Thoracic aorta (tissue), 2 donors: ENCODE measurements at regions not wholly inside any gene's neighbourhood (a gene's known extent, or its start where the extent isn't known, plus 50 kb on each side); places are given as distances from the start of the nearest gene placed in this dataset.

Source experiments
- ATAC-seq: fragments of 150-250 bp; one replicate; pipeline ENCODE4 v1.8.0; 2017; ENCODE audit warnings: low read depth; ENCODE audit not compliant: insufficient number of reproducible peaks, low FRiP score
- DNase-seq: peaks from one replicate; pipeline ENCODE4 v3.0.0-alpha.2; 2020; ENCODE audit warnings: low spot score
- H3K27ac ChIP-seq, 2 donors: fragments of 200-600 bp; sonication (generic); 1 replicate in 1 of 2; 2 replicates in 1 of 2; pipeline ENCODE4 v1.5.1; 2016; ENCODE audit warnings: mild to moderate bottlenecking in 2 of 2, moderate library complexity in 2 of 2
- H3K27me3 ChIP-seq: fragments of 200-600 bp; sonication (generic); replicated peaks from 2 replicates; pipeline ENCODE4 v1.6.0; 2016; ENCODE audit warnings: mild to moderate bottlenecking; ENCODE audit not compliant: insufficient read depth
- H3K36me3 ChIP-seq: fragments of 200-600 bp; sonication (generic); one replicate; pipeline ENCODE4 v1.5.1; 2016
- H3K4me1 ChIP-seq, 2 donors: fragments of 200-600 bp; sonication (generic); 1 replicate in 1 of 2; 2 replicates in 1 of 2; pipeline versions ENCODE4 v1.5.1 to v1.6.0; 2016; ENCODE audit warnings: low read depth in 2 of 2, mild to moderate bottlenecking in 1 of 2; ENCODE audit not compliant: control insufficient read depth in 1 of 2
- H3K4me3 ChIP-seq: fragments of 200-600 bp; sonication (generic); 2 replicates; pipeline ENCODE4 v1.5.1; 2016; ENCODE audit warnings: mild to moderate bottlenecking
- H3K9me3 ChIP-seq: fragments of 200-600 bp; sonication (generic); 2 replicates; pipeline ENCODE4 v1.5.1; 2016
- CTCF ChIP-seq: fragments of 200-600 bp; sonication (generic); IDR thresholded peaks from one replicate; pipeline ENCODE4 v1.5.1; 2019; ENCODE audit warnings: antibody characterized with exemption

- no peaks in the 10 kb centered on the region for H3K27me3 ChIP-seq
- no peaks in the 10 kb centered on the region for H3K36me3 ChIP-seq
- no peak for DNase-seq
- ATAC-seq = no peak
- no peak overlapping the region for H3K27ac ChIP-seq
- TF ChIP-seq CTCF = no peak
- no peak overlapping the region for H3K4me3 ChIP-seq
- H3K9me3 ChIP-seq = no peaks in the 10 kb centered on the region
- no peaks in the 10 kb centered on the region for H3K4me1 ChIP-seq
Measured at GRCh38 chr11:29842061-29842460, 174.8 kb downstream of the KCNA4 start.

DNA sequence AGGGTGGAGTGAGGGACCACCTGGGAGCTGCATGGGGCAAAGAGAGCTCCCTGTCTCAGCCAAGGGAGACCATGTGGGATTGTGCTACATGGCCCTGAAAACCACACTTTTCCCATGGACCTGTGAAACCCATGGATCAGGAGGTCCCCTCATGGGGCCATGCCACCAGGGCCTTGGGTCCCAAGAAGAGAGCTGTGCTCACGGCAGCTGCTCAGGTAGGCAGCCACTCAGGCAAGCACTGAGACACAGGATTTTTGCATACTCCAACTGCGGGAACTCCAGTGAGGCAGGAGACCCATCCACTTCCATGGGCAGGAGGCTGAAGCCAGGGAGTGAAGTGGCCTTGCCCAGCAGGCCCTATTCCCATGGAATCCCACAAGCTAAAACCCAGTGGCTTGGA is 190.0 kb downstream of the KCNA4 start:
- DNase-seq = no peak
- Histone ChIP-seq H3K36me3 (no peaks in the 10 kb centered on the region), H3K27me3 (no peaks in the 10 kb centered on the region), H3K9me3 (no peaks in the 10 kb centered on the region), H3K4me1 (no peaks in the 10 kb centered on the region), H3K27ac (no peak overlapping the region), H3K4me3 (no peak overlapping the region)
- no peak for ATAC-seq
- TF ChIP-seq CTCF = no peak

DNA sequence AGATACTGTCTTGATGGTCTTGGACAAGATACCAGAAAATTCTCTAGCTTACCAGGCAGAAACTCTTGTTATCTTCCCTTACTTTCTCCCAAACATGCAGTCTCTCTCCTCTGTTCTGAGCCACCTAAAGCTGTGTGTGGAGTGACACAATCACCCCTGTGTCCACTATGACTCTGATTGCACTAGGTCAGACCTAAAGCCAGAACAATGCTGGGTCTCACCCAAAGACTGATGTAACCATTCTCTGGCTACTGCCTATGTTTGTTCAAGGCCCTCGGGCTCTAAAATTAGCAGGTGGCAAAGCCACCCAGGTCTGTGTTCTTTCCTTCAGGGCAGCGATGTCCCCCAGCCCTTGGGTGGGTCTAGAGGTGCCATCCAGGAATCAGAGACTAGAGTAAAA is 200.5 kb downstream of the KCNA4 start:
- Histone ChIP-seq H3K27me3 (no peaks in the 10 kb centered on the region), H3K36me3 (no peaks in the 10 kb centered on the region), H3K4me1 (no peaks in the 10 kb centered on the region), H3K27ac (no peak overlapping the region), H3K9me3 (no peaks in the 10 kb centered on the region), H3K4me3 (no peak overlapping the region)
- no peak for TF ChIP-seq CTCF
- ATAC-seq (no peak), DNase-seq (no peak)

GRCh38 chr11:29809121-29809520 is 207.7 kb downstream of the KCNA4 start:
- ATAC-seq (no peak), DNase-seq (no peak)
- Histone ChIP-seq H3K4me1 (no peaks in the 10 kb centered on the region), H3K27me3 (no peaks in the 10 kb centered on the region), H3K4me3 (no peak overlapping the region), H3K36me3 (no peaks in the 10 kb centered on the region), H3K9me3 (no peaks in the 10 kb centered on the region), H3K27ac (no peak overlapping the region)
- no peak for TF ChIP-seq CTCF

DNA sequence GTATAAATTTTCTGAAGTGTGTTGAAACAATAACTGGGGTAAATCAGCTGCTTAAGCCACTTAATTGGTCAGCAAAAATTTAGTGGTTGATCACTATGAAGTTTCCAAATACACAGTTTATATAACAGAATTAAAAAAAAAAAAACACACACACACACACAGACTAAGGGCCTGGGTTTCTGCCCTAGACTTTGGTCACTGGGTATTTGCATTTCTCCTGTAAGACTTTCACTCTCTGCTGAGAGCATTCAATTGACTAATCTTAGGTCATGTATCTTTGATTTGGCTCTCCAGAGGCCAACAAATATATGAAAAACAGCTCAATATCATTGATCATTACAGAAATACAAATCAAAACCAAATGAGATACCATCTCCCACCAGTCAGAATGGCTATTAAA is 214.3 kb downstream of the KCNA4 start:
- no peak for TF ChIP-seq CTCF
- Histone ChIP-seq H3K4me3 (no peak overlapping the region), H3K27me3 (no peaks in the 10 kb centered on the region), H3K9me3 (no peaks in the 10 kb centered on the region), H3K36me3 (no peaks in the 10 kb centered on the region), H3K27ac (no peak overlapping the region), H3K4me1 (no peaks in the 10 kb centered on the region)
- no peak for ATAC-seq
- DNase-seq = no peak
